ENCODE measurements at regions not wholly inside any gene's neighbourhood (a gene's known extent, or its start where the extent isn't known, plus 50 kb on each side); places are given as distances from the start of the nearest gene placed in this dataset.
A peak's percentile ranks its signal among the peaks of the same experiment; 100 is the strongest.

DNA sequence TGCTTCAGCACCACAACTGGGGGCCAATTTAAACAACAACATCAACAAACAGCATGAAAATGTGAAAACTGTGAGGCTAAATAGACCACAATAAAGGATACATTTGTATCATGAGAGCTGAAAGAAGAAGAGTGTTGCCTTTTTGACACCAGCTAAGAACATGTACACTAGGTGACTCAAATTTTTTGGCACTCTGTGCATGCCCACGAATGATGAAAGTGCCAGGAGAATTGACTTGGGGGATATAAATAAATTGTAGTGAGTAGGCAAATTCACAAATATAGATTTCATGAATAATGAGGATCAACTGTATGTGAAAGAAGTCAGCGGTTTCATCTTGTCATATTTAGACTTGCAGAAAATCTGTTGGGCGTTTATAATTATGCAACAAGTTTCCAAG is 1388.0 kb upstream of the LRRTM1 start:
- no peak for DNase-seq (ENCODE audit: low read depth)

DNA sequence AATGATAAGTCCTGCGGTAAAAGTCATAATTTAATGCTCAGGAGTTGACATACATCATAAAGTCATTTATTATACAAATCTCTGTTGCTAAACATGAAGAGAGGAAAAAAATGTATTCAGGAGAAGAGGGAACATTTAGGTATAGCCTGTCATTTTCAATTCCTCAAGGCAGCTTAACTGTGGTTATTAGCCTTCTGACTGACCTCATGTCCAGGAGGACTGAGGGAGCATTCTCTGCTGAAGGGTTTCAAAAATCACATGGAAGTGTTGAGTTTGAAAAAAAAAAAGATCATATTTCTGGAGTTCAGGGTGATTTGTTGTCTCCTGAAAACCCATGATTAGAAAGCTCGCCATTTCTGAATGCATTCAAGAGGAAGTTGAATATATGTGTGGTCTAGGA is 1371.1 kb upstream of the LRRTM1 start:
- no peak for DNase-seq (ENCODE audit: low read depth)

DNA sequence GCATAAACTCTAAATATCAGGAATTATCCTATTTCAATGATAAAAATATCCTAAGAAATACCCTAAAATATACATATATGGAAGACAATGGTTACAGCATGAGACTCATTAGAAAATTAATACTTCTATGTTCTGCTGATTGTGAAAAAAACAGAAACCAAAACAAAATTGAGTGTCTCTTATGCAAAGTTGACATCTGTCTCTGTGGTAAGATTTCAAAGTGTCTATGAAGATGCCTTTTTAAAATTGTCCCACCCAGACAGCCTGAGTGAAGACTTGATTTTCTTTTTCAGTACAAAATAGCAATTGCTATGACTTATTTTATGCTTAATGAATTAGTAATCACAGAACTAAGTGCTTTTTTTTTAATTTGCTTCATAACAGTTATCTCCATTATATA is 1368.4 kb upstream of the LRRTM1 start:
- no peak for DNase-seq (ENCODE audit: low read depth)

DNA sequence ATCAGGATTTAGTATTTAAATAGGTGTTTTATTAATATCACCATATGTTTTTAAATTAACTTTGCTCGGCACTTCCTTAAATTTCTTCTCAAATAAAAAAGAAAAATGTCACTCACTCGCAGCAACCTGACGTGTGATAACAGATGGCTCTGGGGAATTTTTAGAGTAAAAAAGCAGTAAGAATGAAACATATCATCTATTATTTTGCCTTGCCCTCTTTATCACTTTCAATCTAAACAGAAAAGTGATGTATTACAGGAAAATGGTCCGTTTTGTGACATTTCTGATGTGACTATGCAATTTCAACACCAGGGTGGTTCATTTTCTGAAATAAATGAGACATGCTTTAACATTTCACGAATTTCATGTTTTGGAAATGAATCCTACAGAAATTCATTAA is 1368.0 kb upstream of the LRRTM1 start:
- no peak for DNase-seq (ENCODE audit: low read depth)

DNA sequence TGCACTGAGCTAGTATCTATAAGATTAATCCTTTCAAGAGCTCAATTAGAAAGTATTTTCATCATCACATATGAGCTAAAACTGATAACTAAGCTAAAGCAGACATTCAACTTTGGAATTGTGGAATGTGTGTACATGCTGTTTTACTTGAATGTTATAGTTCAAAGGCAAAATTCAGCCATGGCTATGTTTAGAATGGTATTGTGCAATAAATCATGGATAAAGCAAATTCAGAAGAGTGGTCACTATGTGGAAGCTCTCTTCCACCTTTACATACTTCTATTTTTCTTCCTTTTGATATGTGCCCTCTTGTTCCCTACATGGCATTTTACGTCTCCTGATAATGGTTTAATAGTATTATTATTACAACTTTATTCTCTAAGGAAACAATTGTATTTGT is 1366.3 kb upstream of the LRRTM1 start:
- DNase-seq (ENCODE audit: low read depth) = no peak

DNA sequence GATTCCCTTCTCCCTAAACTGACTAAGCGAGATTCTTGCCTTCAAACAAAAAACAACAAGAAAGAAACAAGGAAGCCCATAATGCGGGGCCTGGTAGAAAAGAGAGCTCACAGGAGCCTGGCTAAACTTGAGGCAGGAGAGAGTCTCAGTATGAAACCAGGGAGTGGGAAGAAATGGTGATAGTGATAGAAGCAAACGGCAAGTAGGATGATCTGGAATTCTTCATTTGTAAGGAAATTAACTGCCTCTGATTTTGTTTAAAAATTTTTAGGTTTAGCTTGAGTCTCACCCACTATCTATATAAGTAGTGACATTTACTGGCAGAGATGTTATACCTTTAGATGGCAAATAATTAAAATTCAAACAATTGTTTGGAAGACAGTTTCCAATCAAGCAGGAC is 1356.5 kb upstream of the LRRTM1 start:
- no peak for DNase-seq (ENCODE audit: low read depth)

DNA sequence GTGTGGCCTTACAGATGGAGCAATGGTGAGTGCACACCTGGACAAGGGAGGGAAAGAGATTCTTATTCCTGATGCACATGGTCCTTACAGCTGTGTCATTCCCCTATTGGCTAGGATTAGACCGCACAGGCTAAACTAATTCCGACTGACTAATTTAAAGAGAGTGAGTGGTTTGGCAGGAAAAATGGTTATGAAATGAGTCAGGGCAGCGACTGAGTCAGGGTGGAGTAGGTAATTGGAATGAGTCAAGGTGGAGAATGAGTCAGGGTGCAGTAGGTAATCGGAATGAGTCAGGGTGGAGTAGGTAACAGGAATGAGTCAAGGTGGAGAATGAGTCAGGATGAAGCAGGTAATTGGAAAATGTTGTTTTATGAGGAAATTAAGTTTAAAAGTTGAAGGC is 1353.7 kb upstream of the LRRTM1 start:
- DNase-seq (ENCODE audit: low read depth) = no peak

DNA sequence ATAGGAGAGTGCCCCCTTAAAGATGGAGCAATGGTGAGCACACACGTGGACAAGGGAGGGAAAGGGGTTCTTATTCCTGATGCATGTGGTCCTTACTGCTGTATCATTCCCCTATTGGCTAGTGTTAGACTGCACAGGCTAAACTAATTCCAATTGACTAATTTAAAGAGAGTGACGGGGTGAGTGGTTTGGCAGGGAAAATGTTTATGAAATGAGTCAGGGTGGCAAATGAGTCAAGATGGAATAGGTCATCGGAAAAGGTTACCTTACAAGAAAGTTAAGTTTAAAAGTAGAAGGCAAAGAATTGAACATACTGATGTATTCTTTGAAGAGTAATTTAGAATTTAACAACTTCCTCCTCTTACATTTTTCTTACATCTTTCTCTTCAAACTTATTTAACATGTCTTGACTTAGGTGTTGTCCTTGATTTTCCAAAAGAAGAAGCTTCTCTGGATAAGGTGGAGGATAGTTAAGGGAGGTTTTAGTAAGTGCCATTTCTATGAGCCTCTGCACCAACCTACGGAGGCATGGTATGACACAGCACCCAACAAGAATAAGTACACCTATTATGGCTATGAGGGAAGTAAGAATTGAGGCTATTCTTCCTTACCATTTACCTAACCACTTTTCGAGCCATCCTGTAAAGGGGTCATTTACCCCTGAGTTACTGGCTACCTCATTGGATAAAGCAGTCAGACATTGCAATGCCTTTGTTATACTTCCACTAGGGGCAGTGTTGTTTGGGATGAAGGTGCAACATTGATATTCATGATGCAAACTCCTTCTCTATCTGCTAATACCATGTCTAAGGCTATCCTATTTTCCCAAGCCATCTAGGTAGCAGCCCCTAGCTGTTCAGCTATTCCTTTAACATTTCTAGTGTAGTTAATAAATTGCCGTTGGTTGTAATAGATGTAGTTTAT is 1345.8 kb upstream of the LRRTM1 start:
- no peak for DNase-seq (ENCODE audit: low read depth)

DNA sequence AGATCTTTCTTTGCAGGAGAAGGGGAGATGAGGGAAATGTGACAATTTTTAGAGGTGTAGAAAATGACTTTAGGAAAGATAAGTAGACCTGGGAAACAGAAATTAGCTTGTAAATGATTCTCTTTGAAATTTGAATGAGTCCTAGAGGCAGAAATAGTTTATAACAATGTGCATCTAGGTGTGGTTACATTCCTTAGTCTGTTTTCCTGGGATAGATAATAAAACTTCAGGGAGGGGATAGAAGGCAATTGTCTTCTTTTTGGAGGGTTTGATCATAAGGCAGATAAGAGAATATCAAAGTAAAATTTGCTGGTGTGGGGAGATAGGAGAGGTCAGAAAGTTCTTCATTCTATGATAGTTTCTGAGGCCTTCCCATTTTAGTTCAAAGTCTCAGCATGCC is 1344.3 kb upstream of the LRRTM1 start:
- no peak for DNase-seq (ENCODE audit: low read depth)

DNA sequence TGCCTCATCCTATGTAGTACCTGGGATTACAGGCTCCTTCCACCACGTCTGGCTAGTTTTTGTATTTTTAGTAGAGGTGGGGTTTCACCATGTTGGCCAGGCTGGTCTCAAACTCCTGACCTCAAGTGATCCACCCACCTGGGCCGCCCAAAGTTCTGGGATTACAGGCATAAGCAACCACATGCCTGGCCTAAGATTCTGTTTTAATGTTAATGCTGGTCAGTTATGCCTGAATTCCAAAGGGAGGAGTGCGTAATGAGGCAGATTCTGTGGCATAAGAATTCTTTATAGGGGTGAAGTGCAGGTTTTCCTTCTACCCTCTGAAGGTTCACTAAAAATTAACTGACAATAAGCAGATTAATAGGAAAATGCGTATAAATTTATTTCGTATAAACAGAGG is 1343.8 kb upstream of the LRRTM1 start:
- DNase-seq (ENCODE audit: low read depth) = no peak

DNA sequence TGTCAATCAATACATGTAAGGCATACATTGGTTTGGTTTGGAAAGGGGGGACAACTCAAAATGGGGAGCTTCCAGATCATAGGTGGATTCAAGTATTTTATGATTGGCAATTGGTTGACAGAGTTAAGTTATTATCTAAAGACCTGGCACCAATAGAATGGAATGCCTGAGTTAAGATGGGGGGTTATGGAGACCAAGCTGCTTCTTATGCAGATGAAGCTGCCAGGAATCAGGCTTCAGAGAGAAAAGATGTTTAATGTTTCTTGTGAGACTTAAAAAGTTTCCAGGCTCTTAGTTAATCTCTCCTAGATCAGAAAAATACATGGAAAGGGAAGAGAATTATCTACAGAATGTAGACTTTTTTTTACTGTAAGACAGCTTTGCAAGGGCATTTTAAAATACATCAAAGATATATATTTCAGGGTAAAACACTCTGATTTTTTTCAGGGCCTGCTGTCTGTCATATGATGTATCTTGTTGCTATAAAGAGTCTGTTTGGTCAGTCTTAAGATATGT is 1343.2 kb upstream of the LRRTM1 start:
- DNase-seq (ENCODE audit: low read depth) = no peak

DNA sequence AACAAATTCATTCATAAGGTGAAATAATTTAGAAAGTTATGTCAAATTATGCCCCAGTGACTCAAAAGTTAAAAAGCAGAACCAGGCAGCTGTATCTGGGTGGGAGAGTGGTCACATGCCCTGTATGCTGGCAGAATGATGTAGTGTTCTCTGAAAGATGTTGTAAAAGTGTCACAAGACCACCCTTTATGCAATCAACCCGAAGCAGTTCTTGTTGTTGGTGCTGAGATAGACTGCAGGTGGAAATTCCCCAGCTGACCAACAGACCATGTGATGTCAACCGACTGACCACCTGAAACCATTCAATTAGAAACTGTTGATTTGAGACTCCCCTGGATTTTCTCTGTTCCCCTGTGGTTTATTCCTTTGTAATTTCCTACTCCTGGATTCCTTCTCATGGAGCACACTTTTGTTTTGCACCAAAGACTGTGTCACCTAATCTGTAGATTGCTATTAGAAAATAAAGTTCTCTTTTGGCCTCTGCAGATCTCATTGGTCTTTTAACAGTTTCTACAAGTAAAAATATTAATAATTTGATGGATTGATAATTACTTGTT is 1341.3 kb upstream of the LRRTM1 start:
- DNase-seq (ENCODE audit: low read depth) = no peak

DNA sequence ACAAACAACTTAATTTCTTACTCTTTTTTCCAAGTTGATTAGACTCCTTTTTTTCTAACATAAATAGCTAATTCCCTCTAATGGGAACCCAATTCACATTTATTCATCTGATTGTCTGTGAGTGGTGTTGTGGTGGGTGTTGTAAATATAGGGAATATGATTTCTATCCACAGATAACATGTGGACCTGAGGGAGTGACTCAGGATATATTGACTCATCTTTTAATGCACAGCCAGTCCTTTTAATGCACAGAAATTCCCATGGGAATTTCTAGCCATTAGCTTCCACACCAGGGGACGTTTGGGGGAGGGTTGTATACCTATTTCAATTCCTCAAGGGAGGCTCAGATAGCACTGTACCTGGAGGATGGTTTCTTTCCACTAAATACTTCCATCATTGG is 1339.6 kb upstream of the LRRTM1 start:
- no peak for DNase-seq (ENCODE audit: low read depth)

DNA sequence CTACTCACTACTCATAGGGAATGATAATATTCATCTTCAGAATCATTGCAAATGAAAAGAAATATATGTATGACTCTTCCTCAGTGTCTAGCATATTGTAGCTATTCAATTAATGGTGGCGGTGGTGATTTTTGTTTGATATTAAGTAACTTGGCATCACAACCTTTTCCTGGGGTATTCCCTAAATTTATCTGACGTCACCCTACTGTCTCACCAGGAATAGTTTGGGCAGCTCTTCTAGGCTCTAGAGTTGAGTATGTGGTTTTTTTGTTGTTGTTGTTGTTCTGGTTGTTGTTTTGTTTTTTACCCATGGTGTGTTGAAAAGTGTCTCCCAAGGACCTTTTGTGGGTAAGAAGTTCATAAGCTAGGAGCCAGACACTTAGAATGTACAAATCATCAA is 1320.3 kb upstream of the LRRTM1 start:
- no peak for DNase-seq (ENCODE audit: low read depth)

DNA sequence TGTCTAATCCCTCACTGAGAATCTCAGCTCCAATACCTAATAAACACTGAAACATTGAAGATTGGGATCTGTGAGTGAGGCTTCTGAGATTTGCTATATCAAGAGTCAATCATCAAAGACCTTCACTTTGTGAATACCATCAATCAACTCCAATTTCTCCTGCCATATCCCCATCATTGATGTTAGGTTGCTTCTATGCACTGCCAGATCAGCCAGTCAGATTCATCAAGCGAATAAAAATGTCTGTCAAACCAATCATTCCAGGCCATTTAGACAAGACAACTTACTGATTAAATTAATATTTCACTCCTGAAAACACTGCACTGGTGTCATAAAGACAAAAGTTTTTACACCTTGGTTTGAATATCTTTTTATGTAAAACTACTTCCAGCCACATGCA is 1295.5 kb upstream of the LRRTM1 start:
- DNase-seq (ENCODE audit: low read depth) = no peak

DNA sequence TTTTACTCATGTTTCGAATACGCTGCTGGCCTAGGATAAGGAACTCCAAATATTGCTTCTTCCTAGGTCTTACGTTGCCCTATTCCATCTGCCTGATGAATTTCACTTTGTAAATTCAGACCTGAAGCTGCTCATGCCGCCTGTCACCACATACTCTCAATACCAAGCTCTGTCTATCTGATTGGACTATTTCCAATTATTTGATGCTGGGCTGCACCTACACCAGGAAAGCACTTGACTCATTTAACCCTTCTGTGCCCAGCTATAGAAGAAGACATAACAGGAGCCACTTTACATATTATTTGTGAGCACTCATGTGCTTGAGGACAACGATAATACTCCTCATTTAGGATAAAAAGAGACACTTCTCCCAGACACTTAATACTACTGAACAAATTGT is 1293.9 kb upstream of the LRRTM1 start:
- no peak for DNase-seq (ENCODE audit: low read depth)

DNA sequence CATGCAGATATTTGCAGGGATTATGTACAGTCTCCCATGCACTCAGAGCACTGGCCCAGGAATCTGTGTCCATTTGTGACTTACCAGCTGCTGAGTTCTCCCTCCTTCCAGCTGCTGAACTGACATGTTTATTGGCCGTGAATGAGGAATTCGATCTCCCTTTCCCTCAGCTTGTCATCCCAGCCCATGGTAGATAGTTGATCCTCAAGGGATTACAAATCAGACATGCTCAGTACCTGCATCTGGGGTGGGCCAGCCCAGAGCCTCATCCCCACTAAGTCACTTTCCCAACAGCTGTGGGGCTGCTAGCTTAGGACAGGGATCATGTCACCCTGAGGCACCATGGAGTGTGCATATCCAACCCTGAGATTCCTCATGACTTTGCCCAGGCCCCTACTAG is 1284.9 kb upstream of the LRRTM1 start:
- no peak for DNase-seq (ENCODE audit: low read depth)

DNA sequence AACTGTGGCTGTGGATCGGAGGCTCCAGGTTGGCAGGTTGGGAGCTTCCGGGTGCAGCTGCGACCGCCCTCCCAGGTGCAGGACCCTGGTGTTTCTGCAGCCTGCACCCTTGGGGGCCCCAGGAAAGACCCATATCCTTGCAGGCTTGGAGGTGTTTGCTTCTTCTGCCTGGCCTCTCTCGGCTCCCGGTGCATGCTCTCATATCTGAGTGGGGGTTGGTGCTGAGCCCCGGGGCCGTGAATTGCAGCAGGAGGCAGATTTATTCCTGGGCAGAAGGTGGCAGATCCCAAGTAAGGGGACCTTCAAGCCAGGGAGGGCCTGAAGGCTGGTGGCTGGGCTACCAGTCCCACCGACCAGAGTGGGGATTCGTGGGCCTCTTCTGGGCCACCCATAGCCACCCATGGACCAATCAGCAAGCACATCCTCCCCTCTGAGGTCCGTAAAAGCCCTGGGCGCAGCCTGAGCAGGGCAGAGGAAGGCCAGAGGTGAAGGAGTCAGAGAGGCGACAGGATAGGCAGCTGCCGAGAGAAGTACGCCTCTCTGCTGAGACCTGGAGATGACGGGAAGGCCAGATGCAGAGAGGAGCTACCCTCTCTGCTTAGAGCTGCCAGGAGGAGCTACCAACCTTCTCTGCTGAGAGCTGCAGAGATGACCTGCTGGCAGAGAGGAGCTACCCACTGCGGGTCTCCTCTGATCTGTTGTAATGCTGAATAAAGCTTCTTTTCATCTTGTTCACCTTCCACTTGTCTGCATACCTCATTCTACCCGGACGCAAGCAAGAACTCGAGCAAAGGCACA is 1279.0 kb upstream of the LRRTM1 start:
- no peak for DNase-seq (ENCODE audit: low read depth)

DNA sequence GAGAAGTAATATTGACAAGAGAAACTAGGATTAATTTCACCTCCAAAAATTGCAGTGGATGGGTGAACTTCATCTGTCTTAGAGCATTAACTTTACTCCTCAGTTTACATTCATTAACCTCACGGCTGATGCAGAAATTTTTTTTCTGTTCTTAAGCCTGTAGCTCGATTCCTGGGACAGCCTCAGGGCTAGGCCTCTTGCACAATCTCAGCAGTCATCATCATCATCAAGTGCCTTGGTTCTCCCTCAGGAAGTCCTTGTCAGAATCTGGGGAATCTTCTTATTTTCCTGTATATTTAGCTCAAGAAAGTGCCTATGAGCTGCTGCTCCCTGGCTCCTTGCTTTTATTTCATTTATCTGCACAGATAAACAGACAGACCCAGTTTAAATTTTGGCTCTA is 1272.2 kb upstream of the LRRTM1 start:
- DNase-seq (ENCODE audit: low read depth) = no peak

DNA sequence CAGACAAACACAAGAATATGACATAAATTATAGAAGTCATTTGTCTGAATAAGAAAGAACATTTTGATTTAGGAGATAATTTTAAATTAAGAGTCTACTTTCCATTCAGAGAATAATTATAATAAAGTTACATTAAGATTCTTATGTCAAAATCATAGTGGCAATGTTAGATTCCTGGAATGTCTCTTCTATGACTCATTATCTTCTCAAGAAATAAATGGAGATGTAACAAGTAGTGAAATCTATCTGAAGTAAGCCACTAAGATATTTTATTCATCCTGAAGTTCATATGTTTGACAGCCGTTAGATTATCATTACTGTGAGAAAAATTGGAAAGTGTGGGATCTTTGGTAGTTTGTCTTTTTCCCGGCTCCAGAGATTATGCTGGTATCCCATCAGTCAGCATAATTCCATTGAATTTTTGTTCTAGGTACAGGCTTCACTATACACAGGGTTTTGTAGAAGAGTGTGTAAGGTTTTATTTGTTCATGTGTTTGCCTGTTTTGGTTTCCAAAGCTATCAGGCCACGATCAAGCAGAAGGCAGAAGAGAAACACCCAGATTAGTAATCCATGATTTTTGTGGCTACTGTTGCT is 1246.6 kb upstream of the LRRTM1 start:
- peak; percentile 0 for DNase-seq (ENCODE audit: low read depth)

DNA sequence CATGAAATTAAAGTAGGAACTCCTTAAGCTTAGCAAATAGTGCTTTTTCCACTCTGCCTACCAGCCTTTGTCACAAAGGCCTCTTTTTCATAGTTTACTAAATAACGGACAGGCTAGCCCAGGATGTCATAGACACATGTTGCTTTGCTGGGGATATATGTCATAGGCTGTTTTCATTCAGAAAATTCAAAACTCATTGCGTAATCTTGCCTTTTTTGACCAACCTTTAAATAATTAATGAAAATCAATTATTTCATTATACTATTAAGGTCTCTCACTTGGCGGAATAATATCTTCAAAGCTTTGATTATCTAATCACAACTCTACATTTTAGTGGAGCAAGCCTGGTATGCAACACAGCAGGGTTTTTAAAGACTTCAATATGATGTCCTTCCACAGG is 1245.7 kb upstream of the LRRTM1 start:
- no peak for DNase-seq (ENCODE audit: low read depth)

DNA sequence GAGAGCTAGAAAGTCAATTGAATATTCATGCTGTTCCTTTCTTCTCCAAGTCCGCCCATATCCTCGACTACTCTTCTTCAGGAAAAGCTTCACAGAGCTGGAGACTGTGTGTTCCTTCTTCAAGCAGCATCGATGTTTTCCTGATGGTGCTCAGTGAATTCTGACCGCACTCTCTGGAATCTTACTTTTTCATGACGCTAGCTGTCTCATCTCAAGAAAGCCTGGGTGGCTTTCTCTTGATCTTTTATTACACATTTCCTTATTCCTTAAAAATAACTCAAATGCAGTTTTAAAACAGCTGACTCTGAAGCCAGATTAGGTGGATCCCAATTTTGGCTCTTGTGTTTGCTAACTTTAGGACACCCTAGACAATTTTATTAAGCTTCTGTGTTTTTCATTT is 1245.1 kb upstream of the LRRTM1 start:
- DNase-seq (ENCODE audit: low read depth) = no peak

DNA sequence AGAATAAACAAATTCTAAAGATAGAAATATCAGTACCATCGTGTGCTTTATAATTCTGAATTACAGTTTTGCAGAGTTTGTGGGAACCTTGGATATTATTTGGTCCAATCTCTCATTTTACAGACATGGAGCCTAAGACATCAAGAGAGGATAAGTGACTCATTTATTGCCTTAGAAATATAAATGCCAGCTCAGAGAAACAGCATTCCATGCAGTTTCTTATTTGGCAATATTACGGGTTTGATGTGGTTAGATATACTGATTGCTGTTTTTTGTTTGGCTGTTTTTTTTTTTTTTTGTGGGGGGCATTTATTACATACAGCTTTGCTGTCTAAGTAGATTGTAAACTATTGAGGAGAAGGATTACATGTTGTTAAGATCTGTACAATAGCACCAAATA is 1241.1 kb upstream of the LRRTM1 start:
- DNase-seq (ENCODE audit: low read depth) = no peak
